HCT116 (cell line): ENCODE measurements at regions not wholly inside any gene's neighbourhood (a gene's known extent, or its start where the extent isn't known, plus 50 kb on each side); places are given as distances from the start of the nearest gene placed in this dataset.

Experiments
- ATAC-seq: fragments of 200-7000 bp; cut with Tn5 transposase; 2 replicates; pipeline ENCODE4 v1.9.1; 2020; ENCODE audit warnings: mild to moderate bottlenecking, moderate library complexity
- BruUV-seq: library from RNA; stranded (reverse); fragments of 400-500 nt; replicated peaks from 2 replicates; lab custom pipeline; 2021; lab: Mats Ljungman, UMichigan
- CTCF ChIA-PET: fragments of 300-600 bp; sonication (Branson Sonifier 250); formaldehyde crosslinking; loops from one replicate; lab custom pipeline; 2021; ENCODE audit warnings: antibody characterized with exemption; lab: Charles Lee
- POLR2A ChIA-PET: fragments of 300-600, 350-600 bp; sonication (Branson Sonifier 250); formaldehyde crosslinking; loops from one replicate; lab custom pipeline; 2021; ENCODE audit warnings: antibody characterized with exemption; lab: Charles Lee
- RAD21 ChIA-PET, 2 experiments: fragments of 300-600 bp; sonication (Branson Sonifier 250); formaldehyde crosslinking; loops; one replicate each; lab custom pipeline; 2023; ENCODE audit warnings: low total read pairs in 2 of 2; ENCODE audit not compliant: uncharacterized antibody in 2 of 2, unreplicated experiment in 2 of 2, low non-redundant PET in 1 of 2; lab: Charles Lee
- DNase-seq: peaks from one replicate; pipeline ENCODE4 v3.0.0-alpha.2; 2010; ENCODE audit warnings: low read depth, low spot score
- H2AFZ ChIP-seq: fragments of 200-600 bp; shearing (Covaris generic), sonication (generic); 2 replicates; pipeline ENCODE4 v1.6.1; 2017; ENCODE audit warnings: low read depth, mixed run types, mixed read lengths, antibody characterized with exemption, low read length; ENCODE audit not compliant: poor library complexity, severe bottlenecking
- H3K27ac ChIP-seq: 2 replicates; pipeline ENCODE4 v1.5.1; 2012; ENCODE audit warnings: low read depth, low read length
- H3K27me3 ChIP-seq: fragments of 200-600 bp; sonication (generic); 2 replicates; pipeline ENCODE4 v1.6.1; 2016; ENCODE audit warnings: mixed run types, low read length, mixed read lengths; ENCODE audit not compliant: insufficient read depth
- H3K36me3 ChIP-seq, 2 experiments: fragments of 200-500 bp in 1 of 2; fragments of 200-600 bp in 1 of 2; sonication (Bioruptor generic) in 1 of 2; sonication (generic) in 1 of 2; 2 replicates each; pipeline versions ENCODE4 v1.5.1 to v1.6.1; 2014 to 2016; ENCODE audit warnings: low read length in 2 of 2, inconsistent platforms in 1 of 2, mixed read lengths in 1 of 2, mixed run types in 1 of 2; ENCODE audit not compliant: insufficient read depth in 2 of 2, control insufficient read depth in 1 of 2
- H3K4me1 ChIP-seq, 2 experiments: fragments of 200-600 bp in 1 of 2; sonication (generic) in 1 of 2; 2 replicates each; pipeline versions ENCODE4 v1.5.1 to v1.6.1; 2012 to 2017; ENCODE audit warnings: low read length in 2 of 2, inconsistent platforms in 1 of 2, mild to moderate bottlenecking in 1 of 2, mixed read lengths in 1 of 2, mixed run types in 1 of 2, moderate library complexity in 1 of 2; ENCODE audit not compliant: insufficient read depth in 2 of 2, control insufficient read depth in 1 of 2
- H3K4me2 ChIP-seq: fragments of 200-600 bp; sonication (generic); 2 replicates; pipeline ENCODE4 v1.6.1; 2017; ENCODE audit warnings: mixed run types, low read length, mixed read lengths
- H3K4me3 ChIP-seq, 2 experiments: fragments of 200-600 bp in 1 of 2; sonication (generic) in 1 of 2; replicated peaks in 1 of 2; 2 replicates each; pipeline ENCODE4 v1.5.1; 2011 to 2016; ENCODE audit warnings: low read length in 2 of 2, control low read depth in 1 of 2, low read depth in 1 of 2, mild to moderate bottlenecking in 1 of 2, mixed read lengths in 1 of 2, mixed run types in 1 of 2
- H3K79me2 ChIP-seq: fragments of 200-600 bp; sonication (generic); 2 replicates; pipeline ENCODE4 v1.6.1; 2017; ENCODE audit warnings: mild to moderate bottlenecking, mixed run types, low read length, moderate library complexity, mixed read lengths; ENCODE audit not compliant: insufficient read depth
- H3K9ac ChIP-seq: fragments of 200-600 bp; sonication (generic); 2 replicates; pipeline ENCODE4 v1.6.1; 2016; ENCODE audit warnings: low read length, mixed read lengths
- H3K9me2 ChIP-seq: fragments of 200-600 bp; sonication (generic), shearing (Covaris generic); 2 replicates; pipeline ENCODE4 v1.6.1; 2017; ENCODE audit warnings: mixed run types, mild to moderate bottlenecking, moderate library complexity; ENCODE audit not compliant: insufficient read depth
- H3K9me3 ChIP-seq, 2 experiments: fragments of 200-500 bp in 1 of 2; fragments of 200-600 bp in 1 of 2; sonication (Bioruptor generic) in 1 of 2; sonication (generic) in 1 of 2; 2 replicates each; pipeline ENCODE4 v1.6.1; 2014 to 2017; ENCODE audit warnings: low read length in 2 of 2, mixed read lengths in 2 of 2, inconsistent platforms in 1 of 2, low read depth in 1 of 2, mild to moderate bottlenecking in 1 of 2, mixed run types in 1 of 2, moderate library complexity in 1 of 2; ENCODE audit not compliant: control insufficient read depth in 1 of 2, insufficient read depth in 1 of 2
- H4K20me1 ChIP-seq: fragments of 200-600 bp; sonication (generic), shearing (Covaris generic); 2 replicates; pipeline ENCODE4 v1.6.1; 2017; ENCODE audit warnings: mixed run types, mild to moderate bottlenecking, moderate library complexity; ENCODE audit not compliant: insufficient read depth
- CBX3 ChIP-seq: IDR thresholded peaks from 2 replicates; pipeline ENCODE4 v1.6.1; 2012; ENCODE audit warnings: low read depth
- CEBPB ChIP-seq: IDR thresholded peaks from 2 replicates; pipeline ENCODE4 v1.6.1; 2012; ENCODE audit warnings: low read depth
- CTCF ChIP-seq, 3 experiments: fragments of 200-600 bp in 1 of 3; sonication (generic) in 1 of 3; IDR thresholded peaks in 2 of 3; conservative IDR thresholded peaks in 1 of 3; 2 replicates each; pipeline ENCODE4 v1.5.1; 2012 to 2017; ENCODE audit warnings: low read depth in 2 of 3, low read length in 2 of 3, antibody characterized with exemption in 1 of 3, borderline replicate concordance in 1 of 3, control low read depth in 1 of 3, mild to moderate bottlenecking in 1 of 3, mixed read lengths in 1 of 3, mixed run types in 1 of 3, moderate library complexity in 1 of 3; ENCODE audit not compliant: insufficient read depth in 1 of 3
- EGR1 ChIP-seq: IDR thresholded peaks from 2 replicates; pipeline ENCODE4 v1.6.1; 2012; ENCODE audit warnings: low read depth
- ELF1 ChIP-seq: IDR thresholded peaks from 2 replicates; pipeline ENCODE4 v1.6.1; 2012; ENCODE audit warnings: low read depth, borderline replicate concordance
- EZH2 ChIP-seq: fragments of 200-600 bp; sonication (generic); IDR thresholded peaks from 2 replicates; pipeline ENCODE4 v1.6.1; 2017; ENCODE audit warnings: antibody characterized with exemption, mixed run types
- EZH2phosphoT487 ChIP-seq: fragments of 200-600 bp; IDR thresholded peaks from 2 replicates; pipeline ENCODE4 v1.6.1; 2018; ENCODE audit warnings: antibody characterized with exemption, borderline replicate concordance
- FOSL1 ChIP-seq: IDR thresholded peaks from 2 replicates; pipeline ENCODE4 v1.6.1; 2012; ENCODE audit warnings: low read depth
- JUND ChIP-seq: IDR thresholded peaks from 2 replicates; pipeline ENCODE4 v1.6.1; 2012
- POLR2AphosphoS5 ChIP-seq: IDR thresholded peaks from 2 replicates; pipeline ENCODE4 v1.6.1; 2011; ENCODE audit warnings: mild to moderate bottlenecking, low read depth, low read length, moderate library complexity
- RAD21 ChIP-seq: IDR thresholded peaks from 2 replicates; pipeline ENCODE4 v1.6.1; 2012; ENCODE audit warnings: low read depth, mild to moderate bottlenecking
- REST ChIP-seq: IDR thresholded peaks from 2 replicates; pipeline ENCODE4 v1.6.1; 2012; ENCODE audit warnings: low read depth
- SP1 ChIP-seq: IDR thresholded peaks from 2 replicates; pipeline ENCODE4 v1.6.1; 2012; ENCODE audit warnings: low read depth
- ZBTB33 ChIP-seq: IDR thresholded peaks from 2 replicates; pipeline ENCODE4 v1.6.1; 2011; ENCODE audit warnings: mild to moderate bottlenecking, low read length, moderate library complexity; ENCODE audit not compliant: insufficient replicate concordance; ENCODE audit errors: extremely low read depth
- ZFX ChIP-seq: fragments of 450-650 bp; IDR thresholded peaks from 2 replicates; pipeline ENCODE4 v1.6.1; 2017
- ZNF274 ChIP-seq: fragments of 200-500 bp; sonication (Bioruptor generic); IDR thresholded peaks from 2 replicates; pipeline ENCODE4 v1.6.1; 2014; ENCODE audit warnings: mild to moderate bottlenecking, low read depth, low read length, inconsistent platforms
- intact Hi-C: fragments of 100-400 bp; cut with micrococcal nuclease; formaldehyde crosslinking; loops from 2 replicates; pipeline ENCODE4 v1.10.0; 2022

GRCh38 chr13:80513196-80513595 lies 172.3 kb upstream of the SPRY2 start (continued):
- TF ChIP-seq CBX3, result no peak
- no peak for TF ChIP-seq SP1
- no peak for TF ChIP-seq ELF1
- TF ChIP-seq EZH2phosphoT487, result no peak
- TF ChIP-seq POLR2AphosphoS5, result no peak
- TF ChIP-seq ZFX, result no peak
- TF ChIP-seq EGR1, result no peak

- CTCF ChIA-PET, result interaction anchor here (0.9 kb wide), 1 partner anchor 13 kb away, joined by 3 read pairs; no protein-coding TSS in a partner anchor
- H3K9me2 ChIP-seq, result no peaks in the 10 kb centered on the region
- BruUV-seq, result no TSS peak
- DNase-seq (no peak), ATAC-seq (no peak)
- H3K4me3 ChIP-seq, result no peak overlapping the region
- TF ChIP-seq ZBTB33 (no peak), ELF1 (no peak), FOSL1 (no peak), CEBPB (no peak), POLR2AphosphoS5 (no peak), RAD21 (no peak), REST (no peak), ZFX (no peak), CTCF (IDR thresholded peaks at IDR 0.05 in 2 of 3, conservative IDR thresholded peaks at IDR 0.05 in 1 of 3; ENCODE audit: borderline replicate concordance in 1 of 3, insufficient read depth in 1 of 3, low read depth in 2 of 3, low read length in 2 of 3) (no peak), ZNF274 (no peak), JUND (no peak), EZH2 (no peak)
- no peaks in the 10 kb centered on the region for H3K27me3 ChIP-seq
- H3K4me1 ChIP-seq, result no peaks in the 10 kb centered on the region
- H2AFZ ChIP-seq, result no peak overlapping the region
- H3K9me3 ChIP-seq, result no peaks in the 10 kb centered on the region; a peak in 1 of 4 replicates
- H3K36me3 ChIP-seq, result no peaks in the 10 kb centered on the region
- POLR2A ChIA-PET, result no interaction called here
- no peaks in the 10 kb centered on the region for H3K79me2 ChIP-seq
- no peak overlapping the region for H3K4me2 ChIP-seq
- intact Hi-C loops, result no loop called here
- H3K27ac ChIP-seq, result no peak overlapping the region
- RAD21 ChIA-PET, result no interaction called here
- no peaks in the 10 kb centered on the region for H4K20me1 ChIP-seq
- no peak overlapping the region for H3K9ac ChIP-seq
These were observed 169.8 kb upstream of the SPRY2 start for GRCh38 chr13:80510686-80511085.
